ENCODE measurements at regions not wholly inside any gene's neighbourhood (a gene's known extent, or its start where the extent isn't known, plus 50 kb on each side); places are given as distances from the start of the nearest gene placed in this dataset.

DNA sequence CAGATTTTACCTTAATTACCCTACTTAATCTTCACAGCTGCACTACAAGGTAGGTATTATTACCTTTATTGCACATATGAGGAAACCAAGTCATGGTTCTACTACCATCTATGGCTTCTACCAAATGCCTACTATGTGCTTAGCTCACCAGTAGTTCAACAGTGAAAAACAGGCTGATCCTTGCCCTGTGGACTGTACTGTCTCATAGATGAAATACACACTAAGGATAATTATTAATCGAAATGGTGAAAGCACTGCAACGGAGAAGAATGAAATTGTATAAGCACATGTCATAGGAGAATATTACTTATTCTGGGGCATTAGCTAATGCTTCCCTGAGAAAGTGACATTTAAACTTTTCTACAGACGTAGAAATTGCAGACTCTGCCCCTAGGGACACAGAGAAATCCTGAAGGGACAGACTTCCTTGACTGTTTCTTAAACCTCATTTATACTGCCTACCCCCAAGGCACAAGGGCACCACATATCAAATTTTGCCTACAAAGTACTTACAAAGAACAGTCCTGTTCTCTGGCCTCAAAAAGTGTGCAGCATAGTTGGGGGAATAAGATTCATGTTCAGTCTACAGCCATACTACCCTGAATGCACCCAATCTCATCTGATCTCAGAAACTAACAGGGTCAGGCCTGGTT, 148.4 kb upstream of the ZC3H11B start:
- DNase-seq (no peak), ATAC-seq (ENCODE audit: low read depth) (no peak)
- ChIA-PET POLR2A (no interaction called here), CTCF (no interaction called here)
- TF ChIP-seq, protein P1, sequence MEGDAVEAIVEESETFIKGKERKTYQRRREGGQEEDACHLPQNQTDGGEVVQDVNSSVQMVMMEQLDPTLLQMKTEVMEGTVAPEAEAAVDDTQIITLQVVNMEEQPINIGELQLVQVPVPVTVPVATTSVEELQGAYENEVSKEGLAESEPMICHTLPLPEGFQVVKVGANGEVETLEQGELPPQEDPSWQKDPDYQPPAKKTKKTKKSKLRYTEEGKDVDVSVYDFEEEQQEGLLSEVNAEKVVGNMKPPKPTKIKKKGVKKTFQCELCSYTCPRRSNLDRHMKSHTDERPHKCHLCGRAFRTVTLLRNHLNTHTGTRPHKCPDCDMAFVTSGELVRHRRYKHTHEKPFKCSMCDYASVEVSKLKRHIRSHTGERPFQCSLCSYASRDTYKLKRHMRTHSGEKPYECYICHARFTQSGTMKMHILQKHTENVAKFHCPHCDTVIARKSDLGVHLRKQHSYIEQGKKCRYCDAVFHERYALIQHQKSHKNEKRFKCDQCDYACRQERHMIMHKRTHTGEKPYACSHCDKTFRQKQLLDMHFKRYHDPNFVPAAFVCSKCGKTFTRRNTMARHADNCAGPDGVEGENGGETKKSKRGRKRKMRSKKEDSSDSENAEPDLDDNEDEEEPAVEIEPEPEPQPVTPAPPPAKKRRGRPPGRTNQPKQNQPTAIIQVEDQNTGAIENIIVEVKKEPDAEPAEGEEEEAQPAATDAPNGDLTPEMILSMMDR (IDR thresholded peaks at IDR 0.05): no peak
- Mint-ChIP-seq H3K27me3 (no peaks in the 10 kb centered on the region), H3K4me3 (no peak overlapping the region), H3K9me3 (peaks cover 4% of the 10 kb centered on the region), H3K27ac (no peak overlapping the region), H3K4me1 (no peaks in the 10 kb centered on the region), H3K36me3 (ENCODE audit: low read depth) (no peaks in the 10 kb centered on the region)
- intact Hi-C loops (cut with micrococcal nuclease): no loop called here

DNA sequence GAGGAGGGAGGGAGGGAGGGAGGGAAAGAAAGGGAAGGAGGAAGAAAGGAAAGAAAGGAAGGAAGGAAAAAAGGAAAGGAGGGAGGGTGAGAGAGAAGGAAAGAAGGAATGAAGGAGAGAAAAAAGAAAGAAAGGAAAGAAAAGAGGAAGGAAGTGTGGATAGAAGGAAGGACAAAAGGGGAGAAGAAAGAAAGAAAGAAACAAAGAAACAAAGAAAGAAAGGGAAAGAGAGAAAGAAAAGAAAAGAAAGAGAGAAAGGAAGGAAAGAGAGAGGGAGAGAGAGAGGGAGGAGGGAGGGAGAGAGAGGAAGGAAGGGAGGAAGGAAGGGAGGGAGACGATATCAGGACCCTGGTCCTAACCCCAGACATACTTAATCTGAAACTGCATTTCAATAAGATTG, 146.2 kb upstream of the ZC3H11B start:
- Mint-ChIP-seq H3K36me3 (ENCODE audit: low read depth) (no peaks in the 10 kb centered on the region), H3K4me3 (no peak overlapping the region), H3K9me3 (no peaks in the 10 kb centered on the region), H3K27ac (no peak overlapping the region), H3K4me1 (no peaks in the 10 kb centered on the region), H3K27me3 (no peaks in the 10 kb centered on the region)
- intact Hi-C loops (cut with micrococcal nuclease): no loop called here
- ChIA-PET POLR2A (no interaction called here), CTCF (no interaction called here)
- ATAC-seq (ENCODE audit: low read depth) (no peak), DNase-seq (no peak)
- TF ChIP-seq, protein P1 (IDR thresholded peaks at IDR 0.05): no peak

GRCh38 chr1:219757890-219758289, 145.0 kb upstream of the ZC3H11B start:
- ChIA-PET CTCF (no interaction called here), POLR2A (no interaction called here)
- intact Hi-C loops (cut with micrococcal nuclease): no loop called here
- H3K4me1 Mint-ChIP-seq: no peaks in the 10 kb centered on the region
- H3K27ac Mint-ChIP-seq: no peak overlapping the region
- ATAC-seq (ENCODE audit: low read depth) (no peak), DNase-seq (no peak)
- TF ChIP-seq, protein P1 (IDR thresholded peaks at IDR 0.05): no peak
- H3K4me3 Mint-ChIP-seq: no peak overlapping the region
- no peaks in the 10 kb centered on the region for H3K9me3 Mint-ChIP-seq
- H3K36me3 Mint-ChIP-seq (ENCODE audit: low read depth): no peaks in the 10 kb centered on the region
- H3K27me3 Mint-ChIP-seq: no peaks in the 10 kb centered on the region

- CTCF ChIA-PET: no interaction called here
- intact Hi-C loops (cut with micrococcal nuclease): no loop called here
- Mint-ChIP-seq H3K27ac (no peak overlapping the region), H3K36me3 (ENCODE audit: low read depth) (no peaks in the 10 kb centered on the region), H3K9me3 (no peaks in the 10 kb centered on the region), H3K4me3 (no peak overlapping the region), H3K4me1 (no peaks in the 10 kb centered on the region), H3K27me3 (no peaks in the 10 kb centered on the region)
- TF ChIP-seq, protein P1 (IDR thresholded peaks at IDR 0.05): no peak
- POLR2A ChIA-PET: no interaction called here
- no peak for DNase-seq
- ATAC-seq (ENCODE audit: low read depth): no peak
These were observed 142.3 kb upstream of the ZC3H11B start for GRCh38 chr1:219755234-219755633.

GRCh38 chr1:219754767-219755166, 141.9 kb upstream of the ZC3H11B start:
- ATAC-seq (ENCODE audit: low read depth): no peak
- no peaks in the 10 kb centered on the region for H3K4me1 Mint-ChIP-seq
- no peaks in the 10 kb centered on the region for H3K36me3 Mint-ChIP-seq (ENCODE audit: low read depth)
- intact Hi-C loops (cut with micrococcal nuclease): no loop called here
- H3K4me3 Mint-ChIP-seq: no peak overlapping the region
- no peaks in the 10 kb centered on the region for H3K27me3 Mint-ChIP-seq
- CTCF ChIA-PET: no interaction called here
- POLR2A ChIA-PET: no interaction called here
- TF ChIP-seq, protein P1 (IDR thresholded peaks at IDR 0.05): no peak
- H3K27ac Mint-ChIP-seq: no peak overlapping the region
- H3K9me3 Mint-ChIP-seq: no peaks in the 10 kb centered on the region
- DNase-seq: no peak
